ENCODE measurements at regions not wholly inside any gene's neighbourhood (a gene's known extent, or its start where the extent isn't known, plus 50 kb on each side); places are given as distances from the start of the nearest gene placed in this dataset.

DNA sequence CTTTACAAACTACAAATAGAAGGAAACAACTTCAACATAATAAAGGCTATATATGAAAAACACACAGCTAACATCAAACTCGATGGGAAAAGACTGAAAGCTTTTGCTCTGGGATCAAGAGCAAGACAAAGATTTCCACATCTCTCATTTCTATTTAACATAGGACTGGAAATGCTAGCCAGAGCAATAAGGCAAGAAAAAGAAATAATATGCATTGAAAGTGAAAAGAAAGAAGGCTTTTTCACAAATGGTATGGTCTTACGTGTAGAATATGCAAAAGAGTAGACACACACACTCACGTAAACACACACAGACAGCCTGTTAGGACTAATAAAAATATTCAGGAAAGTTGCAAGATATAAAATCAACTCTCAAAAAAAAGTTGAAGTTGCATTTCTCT is 660.5 kb upstream of the PCDH10 start:
- no peak for TF ChIP-seq EZH2 (IDR thresholded peaks at IDR 0.05; ENCODE audit: low read depth)
- TF ChIP-seq, protein P1, sequence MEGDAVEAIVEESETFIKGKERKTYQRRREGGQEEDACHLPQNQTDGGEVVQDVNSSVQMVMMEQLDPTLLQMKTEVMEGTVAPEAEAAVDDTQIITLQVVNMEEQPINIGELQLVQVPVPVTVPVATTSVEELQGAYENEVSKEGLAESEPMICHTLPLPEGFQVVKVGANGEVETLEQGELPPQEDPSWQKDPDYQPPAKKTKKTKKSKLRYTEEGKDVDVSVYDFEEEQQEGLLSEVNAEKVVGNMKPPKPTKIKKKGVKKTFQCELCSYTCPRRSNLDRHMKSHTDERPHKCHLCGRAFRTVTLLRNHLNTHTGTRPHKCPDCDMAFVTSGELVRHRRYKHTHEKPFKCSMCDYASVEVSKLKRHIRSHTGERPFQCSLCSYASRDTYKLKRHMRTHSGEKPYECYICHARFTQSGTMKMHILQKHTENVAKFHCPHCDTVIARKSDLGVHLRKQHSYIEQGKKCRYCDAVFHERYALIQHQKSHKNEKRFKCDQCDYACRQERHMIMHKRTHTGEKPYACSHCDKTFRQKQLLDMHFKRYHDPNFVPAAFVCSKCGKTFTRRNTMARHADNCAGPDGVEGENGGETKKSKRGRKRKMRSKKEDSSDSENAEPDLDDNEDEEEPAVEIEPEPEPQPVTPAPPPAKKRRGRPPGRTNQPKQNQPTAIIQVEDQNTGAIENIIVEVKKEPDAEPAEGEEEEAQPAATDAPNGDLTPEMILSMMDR (conservative IDR thresholded peaks at IDR 0.05) = no peak

Data from PC-9 (cell line).